IMR-90 (cell line): ENCODE measurements at regions not wholly inside any gene's neighbourhood (a gene's known extent, or its start where the extent isn't known, plus 50 kb on each side); places are given as distances from the start of the nearest gene placed in this dataset.
A peak's percentile ranks its signal among the peaks of the same experiment; 100 is the strongest.

Experiments
- BHLHE40 ChIP-seq: fragments of 150-350 bp; IDR thresholded peaks from 2 replicates; pipeline ENCODE4 v1.6.1; 2016; ENCODE audit warnings: mild to moderate bottlenecking, low read depth, low read length
- CEBPB ChIP-seq: IDR thresholded peaks from 2 replicates; pipeline ENCODE4 v1.6.1; 2012; ENCODE audit warnings: low read depth, low read length, improper control_type of control experiment
- CTCF ChIP-seq: conservative IDR thresholded peaks from 2 replicates; pipeline ENCODE4 v1.5.1; 2012; ENCODE audit warnings: mild to moderate bottlenecking, low read depth, low read length, improper control_type of control experiment
- MAFK ChIP-seq: IDR thresholded peaks from 2 replicates; pipeline ENCODE4 v1.6.1; 2012; ENCODE audit warnings: low read depth, low read length, improper control_type of control experiment
- MAZ ChIP-seq: IDR thresholded peaks from 2 replicates; pipeline ENCODE4 v1.6.1; 2012; ENCODE audit warnings: low read depth, mild to moderate bottlenecking, low read length, improper control_type of control experiment, moderate library complexity, borderline replicate concordance
- MXI1 ChIP-seq: IDR thresholded peaks from 2 replicates; pipeline ENCODE4 v1.6.1; 2012; ENCODE audit warnings: low read depth, mild to moderate bottlenecking, low read length, moderate library complexity, borderline replicate concordance
- POLR2A ChIP-seq: IDR thresholded peaks from 2 replicates; pipeline ENCODE4 v1.6.1; 2012; ENCODE audit warnings: mild to moderate bottlenecking, low read depth, low read length
- RAD21 ChIP-seq: IDR thresholded peaks from 2 replicates; pipeline ENCODE4 v1.6.1; 2012; ENCODE audit warnings: low read length, improper control_type of control experiment
- RCOR1 ChIP-seq: IDR thresholded peaks from 2 replicates; pipeline ENCODE4 v1.6.1; 2012; ENCODE audit warnings: mild to moderate bottlenecking, low read length, improper control_type of control experiment; ENCODE audit not compliant: insufficient replicate concordance
- USF2 ChIP-seq: fragments of 150-350 bp; IDR thresholded peaks from 2 replicates; pipeline ENCODE4 v1.6.1; 2017; ENCODE audit warnings: mild to moderate bottlenecking, antibody characterized with exemption, low read length, low read depth

GRCh38 chr9:115675834-115676233 is 477.8 kb upstream of the PAPPA start:
- TF ChIP-seq CTCF = no peak
- TF ChIP-seq RCOR1 = no peak
- TF ChIP-seq POLR2A = no peak
- no peak for TF ChIP-seq MXI1
- TF ChIP-seq USF2 = no peak
- no peak for TF ChIP-seq RAD21
- no peak for TF ChIP-seq BHLHE40
- TF ChIP-seq MAZ = no peak
- no peak for TF ChIP-seq CEBPB
- peak; percentile 19; the same call in 1 of the 2 replicates for TF ChIP-seq MAFK
